Mesenchymal stem cell (in vitro differentiated cells and primary cell): ENCODE measurements at regions not wholly inside any gene's neighbourhood (a gene's known extent, or its start where the extent isn't known, plus 50 kb on each side); places are given as distances from the start of the nearest gene placed in this dataset.
"Not testable (repeated sequence)": the region's sequence is repeated elsewhere in the genome, so short reads cannot be mapped to it uniquely, and the experiment has no call there.

Experiments
- DNase-seq: peaks from one replicate; pipeline ENCODE4 v3.0.0-alpha.2; 2013
- H2AFZ ChIP-seq: one replicate; pipeline ENCODE4 v1.6.1; 2013; ENCODE audit warnings: low read depth, mild to moderate bottlenecking, control low read depth, inconsistent platforms, low read length, moderate library complexity
- H2AK5ac ChIP-seq: 2 replicates; pipeline ENCODE4 v1.6.1; 2013; ENCODE audit warnings: low read length, moderate library complexity, mild to moderate bottlenecking, inconsistent platforms; ENCODE audit not compliant: severe bottlenecking
- H2BK120ac ChIP-seq: one replicate; pipeline ENCODE4 v1.6.1; 2013; ENCODE audit warnings: low read depth, mild to moderate bottlenecking, inconsistent platforms, low read length, moderate library complexity
- H2BK12ac ChIP-seq, 2 experiments: one replicate each; pipeline ENCODE4 v1.6.1; 2013; ENCODE audit warnings: inconsistent platforms in 2 of 2, low read length in 2 of 2, mild to moderate bottlenecking in 2 of 2, moderate library complexity in 2 of 2, control low read depth in 1 of 2
- H2BK15ac ChIP-seq: one replicate; pipeline ENCODE4 v1.6.1; 2013; ENCODE audit warnings: mild to moderate bottlenecking, low read depth, inconsistent platforms; ENCODE audit not compliant: poor library complexity, severe bottlenecking
- H2BK5ac ChIP-seq: 2 replicates; pipeline ENCODE4 v1.6.1; 2013; ENCODE audit warnings: low read depth, mild to moderate bottlenecking, low read length, control low read depth, inconsistent platforms; ENCODE audit not compliant: poor library complexity, severe bottlenecking
- H3K14ac ChIP-seq, 2 experiments: one replicate each; pipeline ENCODE4 v1.6.1; 2013; ENCODE audit warnings: inconsistent platforms in 2 of 2, low read length in 2 of 2, control low read depth in 1 of 2, mild to moderate bottlenecking in 1 of 2, moderate library complexity in 1 of 2
- H3K18ac ChIP-seq, 2 experiments: one replicate each; pipeline ENCODE4 v1.6.1; 2013; ENCODE audit warnings: inconsistent platforms in 2 of 2, low read length in 2 of 2, control low read depth in 1 of 2, low read depth in 1 of 2, mild to moderate bottlenecking in 1 of 2
- H3K23ac ChIP-seq, 2 experiments: one replicate each; pipeline ENCODE4 v1.6.1; 2013; ENCODE audit warnings: inconsistent platforms in 2 of 2, low read length in 2 of 2, mild to moderate bottlenecking in 2 of 2, moderate library complexity in 2 of 2, control low read depth in 1 of 2
- H3K27ac ChIP-seq: 2 replicates; pipeline ENCODE4 v1.5.1; 2013; ENCODE audit warnings: mild to moderate bottlenecking, moderate library complexity, low read length, control low read depth, inconsistent platforms; ENCODE audit not compliant: poor library complexity, severe bottlenecking
- H3K27me3 ChIP-seq, 2 experiments: 2 replicates each; pipeline versions ENCODE4 v1.6.1 to v1.7.0; 2013; ENCODE audit warnings: low read length in 2 of 2, mild to moderate bottlenecking in 2 of 2, moderate library complexity in 2 of 2, control low read depth in 1 of 2, inconsistent platforms in 1 of 2; ENCODE audit not compliant: control insufficient read depth in 1 of 2, insufficient read depth in 1 of 2
- H3K36me3 ChIP-seq, 2 experiments: 2 replicates each; pipeline versions ENCODE4 v1.6.1 to v1.7.0; 2013; ENCODE audit warnings: low read length in 2 of 2, control low read depth in 1 of 2, inconsistent platforms in 1 of 2, low read depth in 1 of 2, mild to moderate bottlenecking in 1 of 2; ENCODE audit not compliant: insufficient read depth in 2 of 2, control insufficient read depth in 1 of 2
- H3K4ac ChIP-seq, 2 experiments: one replicate each; pipeline ENCODE4 v1.6.1; 2013; ENCODE audit warnings: inconsistent platforms in 2 of 2, low read length in 2 of 2, mild to moderate bottlenecking in 2 of 2, moderate library complexity in 2 of 2, control low read depth in 1 of 2, low read depth in 1 of 2
- H3K4me1 ChIP-seq: 2 replicates; pipeline ENCODE4 v1.6.1; 2013; ENCODE audit warnings: low read depth, low read length, control low read depth; ENCODE audit not compliant: control insufficient read depth, insufficient read depth
- H3K4me2 ChIP-seq: 2 replicates; pipeline ENCODE4 v1.6.1; 2013; ENCODE audit warnings: low read length, mild to moderate bottlenecking, inconsistent platforms; ENCODE audit not compliant: poor library complexity, severe bottlenecking
- H3K4me3 ChIP-seq, 2 experiments: 2 replicates each; pipeline versions ENCODE4 v1.5.1 to v1.7.0; 2013; ENCODE audit warnings: low read length in 2 of 2, mild to moderate bottlenecking in 2 of 2, control low read depth in 1 of 2, low read depth in 1 of 2; ENCODE audit not compliant: insufficient read depth in 1 of 2
- H3K79me1 ChIP-seq: replicated peaks from 2 replicates; pipeline ENCODE4 v1.6.1; 2013; ENCODE audit warnings: mild to moderate bottlenecking, control low read depth, low read length, inconsistent platforms; ENCODE audit not compliant: poor library complexity, severe bottlenecking
- H3K9ac ChIP-seq: 2 replicates; pipeline ENCODE4 v1.7.0; 2013; ENCODE audit warnings: mild to moderate bottlenecking, low read length, moderate library complexity
- H3K9me3 ChIP-seq: 2 replicates; pipeline ENCODE4 v1.7.0; 2013; ENCODE audit warnings: mild to moderate bottlenecking, low read length; ENCODE audit not compliant: control insufficient read depth
- H4K8ac ChIP-seq: one replicate; pipeline ENCODE4 v1.6.1; 2013; ENCODE audit warnings: inconsistent platforms, mild to moderate bottlenecking, low read length, moderate library complexity
- H4K91ac ChIP-seq: one replicate; pipeline ENCODE4 v1.6.1; 2013; ENCODE audit warnings: mild to moderate bottlenecking, low read length, inconsistent platforms
- WGBS: methylation state at CpG from one replicate; pipeline ENCODE4 v1.1.7; 2013; ENCODE audit warnings: mixed read lengths; 5-methylcytosine and 5-hydroxymethylcytosine counted together

GRCh38 chr15:44830692-44831408 is 94.5 kb downstream of the TRIM69 start:
- 76% methylated on average over 4 of the region's 6 CpGs for WGBS
- not testable (repeated sequence) for H4K8ac ChIP-seq, H4K91ac ChIP-seq, H3K4me1 ChIP-seq, H3K36me3 ChIP-seq, DNase-seq, H3K4me2 ChIP-seq, H2BK120ac ChIP-seq, H3K23ac ChIP-seq, H2AK5ac ChIP-seq, H3K14ac ChIP-seq, H2BK5ac ChIP-seq, H3K27ac ChIP-seq, H2BK12ac ChIP-seq, H3K79me1 ChIP-seq, H3K9me3 ChIP-seq, H2AFZ ChIP-seq, H3K4me3 ChIP-seq, H3K9ac ChIP-seq, H3K18ac ChIP-seq, H2BK15ac ChIP-seq, H3K4ac ChIP-seq, H3K27me3 ChIP-seq

GRCh38 chr15:44831409-44831741 is 95.0 kb downstream of the TRIM69 start:
- not testable (repeated sequence) for H4K8ac ChIP-seq, H3K14ac ChIP-seq, H2BK12ac ChIP-seq, H2BK120ac ChIP-seq, H3K4me2 ChIP-seq, H2AFZ ChIP-seq, H2BK5ac ChIP-seq, H3K9me3 ChIP-seq, H3K27me3 ChIP-seq, H3K4me3 ChIP-seq, H2BK15ac ChIP-seq, H4K91ac ChIP-seq, H3K4ac ChIP-seq, DNase-seq, H3K9ac ChIP-seq, H3K18ac ChIP-seq, H3K23ac ChIP-seq, H3K36me3 ChIP-seq, H3K27ac ChIP-seq, H2AK5ac ChIP-seq, H3K79me1 ChIP-seq, H3K4me1 ChIP-seq
- 94% methylated on average over 7 of the region's 8 CpGs for WGBS

DNA sequence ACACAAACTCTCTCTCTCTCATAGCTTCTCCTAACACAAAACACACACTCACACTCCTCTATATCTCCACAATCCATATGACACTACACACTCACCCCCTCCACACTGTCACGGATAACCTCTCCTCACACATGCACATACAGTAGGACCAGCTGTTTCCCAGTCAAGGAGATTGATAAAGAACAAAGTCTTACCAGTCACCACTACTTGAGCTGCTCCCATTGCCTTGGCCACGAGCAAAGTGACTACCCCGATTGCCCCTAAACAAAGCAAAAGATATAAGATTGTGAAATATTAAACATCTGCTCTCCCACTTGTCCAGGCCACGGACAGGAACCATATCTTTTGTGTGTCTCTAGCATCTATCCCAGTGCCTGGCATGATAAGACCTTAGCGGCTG is 95.8 kb downstream of the TRIM69 start:
- not testable (repeated sequence) for H3K4me1 ChIP-seq, H3K4me2 ChIP-seq, H4K8ac ChIP-seq, H3K4me3 ChIP-seq, H2AFZ ChIP-seq, H4K91ac ChIP-seq, H2BK12ac ChIP-seq, H3K14ac ChIP-seq, H2BK15ac ChIP-seq, H2BK5ac ChIP-seq, DNase-seq, H3K36me3 ChIP-seq, H3K9me3 ChIP-seq, H3K23ac ChIP-seq, H3K9ac ChIP-seq, H2AK5ac ChIP-seq, H3K27me3 ChIP-seq, H3K18ac ChIP-seq, H3K4ac ChIP-seq, H3K79me1 ChIP-seq, H2BK120ac ChIP-seq, H3K27ac ChIP-seq
- 89% methylated on average over 3 of the region's 5 CpGs for WGBS

GRCh38 chr15:44833081-44833480 is 96.8 kb downstream of the TRIM69 start:
- H3K4ac ChIP-seq, H3K4me2 ChIP-seq, H3K9ac ChIP-seq, H4K91ac ChIP-seq, H3K18ac ChIP-seq, H3K79me1 ChIP-seq, H2BK120ac ChIP-seq, H2BK5ac ChIP-seq, H3K9me3 ChIP-seq, H3K4me1 ChIP-seq, H4K8ac ChIP-seq, H3K36me3 ChIP-seq, H2AFZ ChIP-seq, H2BK15ac ChIP-seq, H3K4me3 ChIP-seq, H3K27ac ChIP-seq, H3K27me3 ChIP-seq, H3K23ac ChIP-seq, H2BK12ac ChIP-seq, H3K14ac ChIP-seq, DNase-seq, H2AK5ac ChIP-seq: not testable (repeated sequence)
- WGBS = 100% methylated on average over 2 of the region's 5 CpGs
